ENCODE measurements at regions not wholly inside any gene's neighbourhood (a gene's known extent, or its start where the extent isn't known, plus 50 kb on each side); places are given as distances from the start of the nearest gene placed in this dataset.

DNA sequence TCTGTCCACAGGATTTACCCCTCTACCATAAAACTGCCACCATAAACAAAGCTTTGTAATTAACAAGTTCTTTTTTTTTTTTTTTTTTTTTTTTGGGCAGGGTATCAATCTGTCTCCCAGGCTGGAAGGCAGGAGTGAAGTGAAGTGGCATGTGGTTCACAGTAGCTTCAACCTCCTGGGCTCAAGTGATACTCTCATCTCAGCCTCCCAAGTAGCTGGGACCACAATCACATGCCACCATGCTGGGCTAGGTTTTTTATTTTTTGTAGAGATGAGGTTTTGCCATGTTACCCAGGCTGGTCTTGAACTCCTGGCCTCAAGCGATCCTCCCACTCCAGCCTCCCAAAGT, 61.1 kb upstream of the NUDT4 start:
- no peak for TF ChIP-seq CTCF (IDR thresholded peaks at IDR 0.05; ENCODE audit: borderline replicate concordance, control extremely low read depth, extremely low read depth, insufficient read depth, missing control alignments)
- no peak for DNase-seq (ENCODE audit: low spot score)
- in situ Hi-C loops (cut with MboI; ENCODE audit: low sequenced_read_pairs, unreplicated experiment), result no loop called here

- in situ Hi-C loops (cut with MboI; ENCODE audit: low sequenced_read_pairs, unreplicated experiment), result no loop called here
- no peak for TF ChIP-seq CTCF (IDR thresholded peaks at IDR 0.05; ENCODE audit: borderline replicate concordance, control extremely low read depth, extremely low read depth, insufficient read depth, missing control alignments)
- DNase-seq (ENCODE audit: low spot score), result no peak
Measured at GRCh38 chr12:93317227-93317626, 60.5 kb upstream of the NUDT4 start.

- TF ChIP-seq CTCF (IDR thresholded peaks at IDR 0.05; ENCODE audit: borderline replicate concordance, control extremely low read depth, extremely low read depth, insufficient read depth, missing control alignments), result no peak
- DNase-seq (ENCODE audit: low spot score), result no peak
Measured at GRCh38 chr12:93318720-93319522, 58.8 kb upstream of the NUDT4 start.

DNA sequence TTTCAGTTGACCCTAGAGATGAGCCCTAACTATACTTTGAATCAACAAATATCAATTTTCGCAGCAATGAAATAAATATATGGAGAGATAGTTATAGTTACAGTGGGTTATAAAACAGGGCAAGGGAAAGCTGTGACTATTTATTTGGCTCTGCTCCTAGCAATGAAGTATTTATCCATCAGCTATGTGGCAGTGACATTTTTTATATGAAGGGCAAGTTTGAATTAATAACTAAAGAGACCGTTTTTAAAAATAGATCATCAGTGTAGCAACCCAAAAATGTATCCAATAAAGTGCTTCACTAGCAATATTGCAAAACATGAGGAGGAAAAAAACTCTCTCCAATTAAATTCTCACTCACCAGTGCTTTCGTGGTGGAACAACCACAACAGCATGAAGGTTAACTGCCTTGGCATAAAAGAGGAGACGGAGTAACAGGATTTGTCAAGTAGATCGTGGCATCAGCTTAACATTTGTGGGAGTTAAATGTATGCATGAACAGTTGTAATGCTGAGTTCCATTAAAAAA, 58.1 kb upstream of the NUDT4 start:
- no peak for TF ChIP-seq CTCF (IDR thresholded peaks at IDR 0.05; ENCODE audit: borderline replicate concordance, control extremely low read depth, extremely low read depth, insufficient read depth, missing control alignments)
- no peak for DNase-seq (ENCODE audit: low spot score)
- in situ Hi-C loops (cut with MboI; ENCODE audit: low sequenced_read_pairs, unreplicated experiment), result no loop called here

More at GRCh38 chr12:93318720-93319522, 58.8 kb upstream of the NUDT4 start:
- in situ Hi-C loops (cut with MboI; ENCODE audit: low sequenced_read_pairs, unreplicated experiment), result no loop called here

DNA sequence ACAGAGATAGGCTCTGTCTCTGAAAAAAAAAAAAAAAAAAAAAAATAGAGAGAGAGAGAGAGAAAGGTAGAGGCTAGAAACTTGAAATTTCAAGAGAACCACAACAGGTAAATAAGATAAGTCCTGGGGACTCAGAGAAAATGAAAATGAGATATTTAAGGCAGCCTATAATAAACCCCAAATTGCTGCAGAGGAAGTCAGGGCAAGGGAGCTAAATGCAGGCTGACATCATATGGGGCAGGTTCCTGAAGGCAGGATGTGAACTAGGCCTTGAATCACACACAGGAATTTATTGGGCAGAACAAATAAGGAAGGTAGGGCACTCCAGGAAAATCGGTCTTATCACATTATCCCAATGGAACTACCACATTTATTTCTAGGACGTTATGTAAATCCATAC, 54.9 kb upstream of the NUDT4 start:
- in situ Hi-C loops (cut with MboI; ENCODE audit: low sequenced_read_pairs, unreplicated experiment), result no loop called here
- no peak for DNase-seq (ENCODE audit: low spot score)
- no peak for TF ChIP-seq CTCF (IDR thresholded peaks at IDR 0.05; ENCODE audit: borderline replicate concordance, control extremely low read depth, extremely low read depth, insufficient read depth, missing control alignments)

GRCh38 chr12:93323625-93324329, 53.9 kb upstream of the NUDT4 start:
- no peak for DNase-seq (ENCODE audit: low spot score)
- in situ Hi-C loops (cut with MboI; ENCODE audit: low sequenced_read_pairs, unreplicated experiment), result no loop called here
- no peak for TF ChIP-seq CTCF (IDR thresholded peaks at IDR 0.05; ENCODE audit: borderline replicate concordance, control extremely low read depth, extremely low read depth, insufficient read depth, missing control alignments)
